Lower leg skin (tissue), 3 donors: ENCODE measurements at regions not wholly inside any gene's neighbourhood (a gene's known extent, or its start where the extent isn't known, plus 50 kb on each side); places are given as distances from the start of the nearest gene placed in this dataset.

Source experiments
- POLR2A ChIP-seq, 2 donors: fragments of 450-650 bp; IDR thresholded peaks; one replicate each; pipeline ENCODE4 v1.6.1; 2016 to 2017; ENCODE audit warnings: antibody characterized with exemption in 2 of 2, mild to moderate bottlenecking in 1 of 2, moderate library complexity in 1 of 2
- TF ChIP-seq, protein P1 (sequence below), 3 donors: fragments of 450-650 bp; IDR thresholded peaks; one replicate each; pipeline ENCODE4 v1.5.1; 2016; ENCODE audit warnings: antibody characterized with exemption in 3 of 3, mild to moderate bottlenecking in 3 of 3, moderate library complexity in 2 of 3

- TF ChIP-seq POLR2A (IDR thresholded peaks at IDR 0.05): no peak
- TF ChIP-seq, protein P1, sequence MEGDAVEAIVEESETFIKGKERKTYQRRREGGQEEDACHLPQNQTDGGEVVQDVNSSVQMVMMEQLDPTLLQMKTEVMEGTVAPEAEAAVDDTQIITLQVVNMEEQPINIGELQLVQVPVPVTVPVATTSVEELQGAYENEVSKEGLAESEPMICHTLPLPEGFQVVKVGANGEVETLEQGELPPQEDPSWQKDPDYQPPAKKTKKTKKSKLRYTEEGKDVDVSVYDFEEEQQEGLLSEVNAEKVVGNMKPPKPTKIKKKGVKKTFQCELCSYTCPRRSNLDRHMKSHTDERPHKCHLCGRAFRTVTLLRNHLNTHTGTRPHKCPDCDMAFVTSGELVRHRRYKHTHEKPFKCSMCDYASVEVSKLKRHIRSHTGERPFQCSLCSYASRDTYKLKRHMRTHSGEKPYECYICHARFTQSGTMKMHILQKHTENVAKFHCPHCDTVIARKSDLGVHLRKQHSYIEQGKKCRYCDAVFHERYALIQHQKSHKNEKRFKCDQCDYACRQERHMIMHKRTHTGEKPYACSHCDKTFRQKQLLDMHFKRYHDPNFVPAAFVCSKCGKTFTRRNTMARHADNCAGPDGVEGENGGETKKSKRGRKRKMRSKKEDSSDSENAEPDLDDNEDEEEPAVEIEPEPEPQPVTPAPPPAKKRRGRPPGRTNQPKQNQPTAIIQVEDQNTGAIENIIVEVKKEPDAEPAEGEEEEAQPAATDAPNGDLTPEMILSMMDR (IDR thresholded peaks at IDR 0.05): no peak
Measured at GRCh38 chr13:84607261-84608013, 725.2 kb upstream of the SLITRK1 start.
